HG03432 (cell line): ENCODE measurements at regions not wholly inside any gene's neighbourhood (a gene's known extent, or its start where the extent isn't known, plus 50 kb on each side); places are given as distances from the start of the nearest gene placed in this dataset.
A peak's percentile ranks its signal among the peaks of the same experiment; 100 is the strongest.

Experiments used
- ATAC-seq: cut with Tn5 transposase; IDR thresholded peaks from one replicate; pipeline ENCODE4 v1.9.1; 2021; ENCODE audit warnings: mild to moderate bottlenecking, moderate library complexity; ENCODE audit not compliant: unreplicated experiment

DNA sequence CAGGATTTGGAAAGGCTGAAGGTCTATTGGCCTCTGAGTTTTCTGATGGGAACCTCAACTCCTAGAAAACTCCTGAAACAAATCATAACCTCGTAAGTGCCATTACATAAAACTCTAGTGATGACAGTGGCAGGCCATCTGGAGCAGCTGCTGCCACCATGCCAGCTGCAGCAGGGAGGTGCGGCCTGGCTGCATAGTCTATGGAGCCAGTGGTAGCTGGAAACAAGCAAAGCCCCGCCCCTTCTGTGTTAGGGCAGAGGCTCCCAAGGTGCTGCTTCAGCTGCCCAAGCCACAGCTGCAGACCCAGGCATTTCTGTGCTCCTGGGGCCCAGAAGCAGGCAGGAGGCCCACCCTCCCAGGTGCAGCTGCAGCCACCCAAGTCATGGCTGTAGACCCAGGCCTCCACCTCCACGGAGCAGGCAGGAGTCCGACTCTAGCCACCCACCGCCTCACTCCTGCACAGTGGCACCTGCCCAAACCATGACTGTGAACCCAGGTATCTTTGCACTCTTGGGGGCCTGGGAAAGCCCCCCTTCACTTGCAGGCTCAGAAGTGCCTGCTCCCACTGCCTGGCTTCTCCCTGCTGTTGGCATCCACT lies 254.1 kb upstream of the KCNJ16 start:
- ATAC-seq = no peak

DNA sequence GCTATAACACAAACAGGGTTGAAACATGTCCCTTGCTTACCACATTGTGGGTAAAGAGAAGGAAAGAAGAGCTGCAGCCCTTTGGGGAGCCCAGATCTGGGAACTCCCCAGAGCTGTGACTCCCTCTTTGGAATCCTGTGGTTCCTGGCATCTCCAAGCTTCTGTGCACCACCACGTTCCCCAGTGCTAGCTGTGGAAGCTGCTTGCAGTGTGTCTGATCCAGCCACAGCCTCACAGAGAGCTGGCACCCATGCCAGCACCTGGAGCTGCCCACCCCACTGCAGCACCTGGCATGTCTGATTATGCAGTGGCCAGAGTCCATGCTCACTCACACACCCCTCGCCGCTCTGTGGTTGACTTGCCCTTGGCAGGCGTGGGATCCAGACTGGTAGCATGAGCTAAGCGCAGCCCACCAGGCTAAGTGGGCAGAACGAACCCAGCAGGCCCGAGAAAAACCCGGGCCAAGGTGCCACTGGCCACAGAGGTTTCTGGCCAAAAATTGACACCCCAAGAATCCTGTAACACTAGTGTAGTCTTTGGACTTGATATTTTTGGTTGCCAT lies 252.6 kb upstream of the KCNJ16 start:
- no peak for ATAC-seq

DNA sequence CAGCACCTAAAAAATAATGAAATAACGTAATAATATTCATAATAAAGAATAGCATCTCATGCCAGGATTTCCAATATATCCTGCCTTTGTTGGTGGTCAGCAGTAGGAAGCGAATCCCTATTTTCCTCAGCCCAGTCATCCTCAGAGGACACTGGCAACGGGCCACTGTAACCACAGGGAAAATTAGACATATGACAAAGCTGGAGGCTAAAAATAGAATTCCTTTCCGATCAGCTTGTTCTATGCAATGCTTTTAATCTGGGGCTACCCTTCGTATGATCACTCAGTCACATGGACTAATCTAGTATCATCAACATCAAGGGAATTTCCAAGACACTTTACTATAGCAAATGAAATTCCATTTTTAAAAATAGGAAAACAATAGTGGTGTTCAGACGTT lies 246.9 kb upstream of the KCNJ16 start:
- no peak for ATAC-seq

DNA sequence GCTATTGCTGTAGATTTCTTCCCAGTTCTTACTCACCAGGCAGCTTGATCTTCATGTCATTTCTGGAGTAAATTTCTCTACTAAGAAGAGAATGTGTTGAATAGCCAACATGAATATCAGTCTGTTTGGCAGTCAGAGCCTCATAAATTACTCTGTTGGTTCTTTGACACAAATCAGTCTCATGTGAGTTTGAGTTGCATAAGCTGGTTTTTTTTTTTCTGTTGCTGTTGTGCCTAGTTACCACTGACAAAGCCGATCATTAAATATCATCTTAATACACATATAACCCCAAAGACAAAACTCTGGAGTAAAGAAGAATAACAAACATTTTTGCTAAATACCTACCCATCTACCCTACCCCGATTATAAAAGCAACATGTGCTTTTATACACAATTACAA lies 240.5 kb upstream of the KCNJ16 start:
- no peak for ATAC-seq

DNA sequence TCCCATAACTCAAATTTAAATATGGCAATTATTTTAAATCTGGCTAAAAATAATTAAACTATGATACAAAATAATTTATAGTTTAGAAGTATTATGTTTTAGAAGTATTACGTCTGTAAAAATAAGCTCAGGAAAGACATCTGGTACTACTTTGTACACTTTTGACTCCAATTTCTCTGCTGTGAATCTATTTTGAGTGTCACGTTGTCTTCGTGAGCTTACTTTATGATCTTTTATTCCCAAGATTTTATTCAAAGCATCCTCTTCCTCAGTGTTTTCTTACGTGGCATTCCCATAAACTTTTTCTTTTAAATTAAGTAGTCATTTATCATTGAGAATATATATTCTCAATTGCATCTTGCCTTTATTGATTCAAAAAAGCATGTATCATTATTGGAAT lies 223.3 kb upstream of the KCNJ16 start:
- ATAC-seq = no peak

DNA sequence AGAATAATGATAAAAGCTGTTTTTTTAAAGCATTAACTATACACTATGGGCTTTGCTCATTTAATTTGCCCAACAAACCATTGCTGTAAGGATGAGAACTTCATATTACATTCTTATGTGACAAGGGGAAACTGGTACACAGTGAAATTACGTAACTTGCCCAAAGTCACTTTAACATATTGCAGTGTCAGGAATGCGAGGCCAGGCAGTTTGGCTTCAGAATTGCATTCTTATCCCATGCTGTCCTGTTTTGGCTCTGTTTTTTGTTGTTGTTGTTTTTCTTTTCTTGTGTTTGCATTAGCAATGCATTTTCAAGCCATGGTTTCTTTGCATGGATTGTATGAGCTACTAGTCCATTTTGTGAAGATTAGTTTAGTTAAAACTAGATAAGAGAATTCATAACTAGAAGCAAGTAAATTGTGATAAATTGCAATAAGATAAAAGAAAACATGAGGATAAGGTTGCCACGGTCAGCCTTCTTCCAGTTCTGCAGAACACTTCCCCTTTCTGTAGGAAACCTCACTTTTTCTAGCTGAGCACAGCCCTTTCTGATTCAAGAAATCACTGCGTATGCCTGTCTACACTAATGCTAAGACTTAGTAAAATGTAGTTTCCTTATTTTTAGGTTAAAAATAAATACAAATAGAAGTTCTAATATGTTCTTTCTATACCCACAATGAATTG lies 221.3 kb upstream of the KCNJ16 start:
- ATAC-seq = no peak

- ATAC-seq = no peak
These were observed 220.7 kb upstream of the KCNJ16 start for GRCh38 chr17:69854225-69854780.

GRCh38 chr17:69856946-69857345 lies 218.1 kb upstream of the KCNJ16 start:
- no peak for ATAC-seq

GRCh38 chr17:69857412-69857835 lies 217.6 kb upstream of the KCNJ16 start:
- ATAC-seq = no peak

DNA sequence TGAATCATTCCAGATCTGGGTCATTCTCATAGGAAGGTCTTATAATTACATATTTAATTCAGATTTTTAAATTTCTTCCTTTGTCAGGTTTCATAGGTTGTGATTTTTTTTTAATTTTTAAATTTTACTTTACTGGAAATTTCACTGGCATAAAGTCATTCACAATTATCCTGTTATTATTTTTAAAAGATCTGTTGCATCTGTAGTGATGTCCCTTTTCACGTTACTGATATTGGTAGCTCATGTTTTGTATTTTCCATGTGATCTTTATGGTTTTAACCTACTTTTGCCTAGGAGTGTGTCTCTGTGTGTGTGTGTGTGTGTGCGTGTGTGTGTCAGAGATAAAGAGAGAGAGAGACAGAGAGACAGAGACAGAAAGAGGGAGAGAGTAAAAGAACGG lies 216.6 kb upstream of the KCNJ16 start:
- no peak for ATAC-seq

GRCh38 chr17:69860142-69860680 lies 214.8 kb upstream of the KCNJ16 start:
- no peak for ATAC-seq

GRCh38 chr17:69864462-69864861 lies 210.6 kb upstream of the KCNJ16 start:
- ATAC-seq = no peak

DNA sequence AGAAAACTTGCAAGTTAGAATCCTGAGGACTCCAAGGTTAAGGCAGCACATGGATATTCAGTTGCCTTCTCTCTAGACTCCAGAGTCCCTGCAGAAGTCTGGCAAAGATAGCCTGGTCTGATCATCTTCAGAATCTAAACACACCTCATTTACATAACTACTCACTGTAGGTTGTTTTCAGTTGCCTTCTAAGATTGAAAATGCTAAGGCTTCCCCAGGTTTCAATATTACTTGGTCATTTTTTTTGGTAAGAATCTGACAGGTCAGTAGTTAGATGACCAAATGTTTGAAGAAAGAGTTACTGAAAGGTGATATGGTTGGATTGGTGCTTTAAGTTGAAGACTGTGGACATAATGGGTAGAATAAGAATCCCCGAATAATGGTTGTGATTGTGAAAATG lies 205.4 kb upstream of the KCNJ16 start:
- ATAC-seq = peak; percentile 88

GRCh38 chr17:69870091-69870530 lies 204.9 kb upstream of the KCNJ16 start:
- peak; percentile 64 for ATAC-seq

DNA sequence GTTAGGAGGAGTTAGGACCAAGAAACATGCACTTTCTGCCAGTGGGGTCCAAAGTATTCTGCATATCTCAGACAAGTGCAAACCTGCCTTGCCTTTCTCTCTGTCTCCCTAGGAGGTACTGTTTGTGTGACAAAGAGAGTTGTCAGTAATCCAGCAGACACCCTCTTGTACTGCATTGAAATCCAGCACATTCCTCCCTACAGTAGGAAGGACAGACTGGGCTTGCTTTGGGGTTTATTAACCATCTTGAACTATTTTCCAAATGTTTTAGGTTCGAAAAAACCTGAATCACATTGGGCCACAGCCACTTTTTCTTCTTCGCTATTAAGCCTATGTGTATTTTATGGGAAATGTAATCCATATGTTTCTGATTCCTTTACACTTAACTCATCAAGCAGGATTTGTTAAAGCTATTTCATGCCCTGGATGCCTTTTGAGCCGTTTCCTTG lies 204.2 kb upstream of the KCNJ16 start:
- ATAC-seq = no peak

GRCh38 chr17:69871318-69871717 lies 203.7 kb upstream of the KCNJ16 start:
- ATAC-seq = no peak

GRCh38 chr17:69872675-69873262 lies 202.3 kb upstream of the KCNJ16 start:
- no peak for ATAC-seq

DNA sequence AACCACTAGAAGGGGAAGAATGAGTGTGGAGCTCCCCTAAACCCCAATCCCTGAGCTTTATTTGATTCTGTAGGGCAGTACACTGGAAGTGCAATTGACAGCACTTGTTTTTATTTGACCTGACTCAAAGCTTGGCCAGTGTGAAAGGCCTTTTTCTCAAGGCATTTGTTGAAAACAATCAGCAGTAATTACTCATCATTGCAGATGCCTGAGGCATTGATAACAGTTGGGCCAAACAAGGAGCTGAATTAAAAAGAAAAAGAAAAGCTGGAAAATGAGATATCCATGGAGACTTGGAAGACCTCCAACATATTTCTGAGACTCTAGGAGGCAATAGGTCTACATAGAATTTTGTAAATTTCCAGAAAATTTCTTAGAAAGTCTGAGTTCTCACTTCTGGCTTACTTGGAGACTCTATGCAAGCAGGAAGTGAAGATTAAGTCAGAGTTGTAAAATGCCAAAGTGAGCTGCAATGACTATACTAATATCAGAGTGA lies 200.8 kb upstream of the KCNJ16 start:
- no peak for ATAC-seq

GRCh38 chr17:69876757-69877156 lies 198.3 kb upstream of the KCNJ16 start:
- ATAC-seq = no peak

GRCh38 chr17:69878661-69879060 lies 196.4 kb upstream of the KCNJ16 start:
- no peak for ATAC-seq

- no peak for ATAC-seq
These were observed 195.4 kb upstream of the KCNJ16 start for GRCh38 chr17:69879576-69879975.
